HG03196 (cell line): ENCODE measurements at regions not wholly inside any gene's neighbourhood (a gene's known extent, or its start where the extent isn't known, plus 50 kb on each side); places are given as distances from the start of the nearest gene placed in this dataset.
"Not testable (repeated sequence)": the region's sequence is repeated elsewhere in the genome, so short reads cannot be mapped to it uniquely, and the experiment has no call there.

Experiments
- ATAC-seq: cut with Tn5 transposase; IDR thresholded peaks from one replicate; pipeline ENCODE4 v1.9.1; 2021; ENCODE audit not compliant: unreplicated experiment

DNA sequence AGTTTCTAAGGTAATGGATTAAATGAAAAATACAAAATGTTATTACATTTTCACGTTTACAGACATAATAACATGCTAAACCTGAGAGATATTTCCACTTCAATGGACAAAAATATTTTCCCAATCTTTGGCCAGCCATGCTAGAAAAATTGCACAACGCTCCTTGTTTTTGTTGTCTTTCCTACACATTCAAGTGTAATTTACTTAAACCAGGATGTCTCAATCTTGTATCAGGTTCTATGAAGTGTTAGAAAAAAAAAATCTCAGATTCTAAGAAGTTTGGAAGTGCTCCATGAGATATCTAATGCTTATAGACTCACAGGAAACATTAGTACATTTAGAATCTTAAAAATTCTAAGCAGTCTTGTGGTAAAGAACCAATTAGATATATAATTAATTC, 141.8 kb upstream of the SLC35G4 start:
- ATAC-seq = no peak

DNA sequence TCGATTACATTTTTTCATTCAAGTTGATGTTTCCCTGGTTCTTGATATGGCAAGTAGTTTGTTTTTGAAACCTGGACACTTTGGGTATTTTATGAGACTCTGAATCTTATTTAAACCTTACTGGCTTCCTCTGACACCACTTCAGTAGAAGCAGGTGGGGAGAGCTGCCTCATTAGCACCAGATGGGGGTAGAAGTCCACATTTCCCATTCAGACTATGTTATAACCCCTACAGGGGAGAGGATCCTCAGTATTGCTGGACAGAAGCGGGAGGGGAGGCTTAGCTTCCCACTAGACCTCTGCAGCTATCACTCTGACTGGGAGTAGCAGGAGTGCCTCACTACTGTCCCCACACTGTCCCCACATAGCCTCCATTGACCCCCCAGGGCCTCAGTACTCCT, 145.3 kb upstream of the SLC35G4 start:
- ATAC-seq = no peak

DNA sequence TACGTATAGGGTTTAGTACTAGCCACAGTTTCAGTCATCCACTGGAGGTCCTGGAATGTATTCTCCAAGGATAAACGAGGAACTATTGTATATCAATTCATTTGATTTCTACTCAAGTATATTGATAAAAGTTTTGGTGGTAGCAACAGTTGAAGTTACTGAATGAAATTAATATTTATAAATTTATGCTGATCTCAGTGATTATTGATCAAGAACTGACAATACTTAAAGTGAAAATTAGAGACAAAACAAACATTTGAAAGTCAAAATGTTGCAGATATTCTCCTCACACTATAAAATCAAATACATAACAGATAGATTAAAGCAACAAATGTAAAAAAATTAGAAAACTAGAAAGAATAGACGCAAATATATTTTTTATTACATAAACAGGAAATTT, 150.9 kb upstream of the SLC35G4 start:
- no peak for ATAC-seq

DNA sequence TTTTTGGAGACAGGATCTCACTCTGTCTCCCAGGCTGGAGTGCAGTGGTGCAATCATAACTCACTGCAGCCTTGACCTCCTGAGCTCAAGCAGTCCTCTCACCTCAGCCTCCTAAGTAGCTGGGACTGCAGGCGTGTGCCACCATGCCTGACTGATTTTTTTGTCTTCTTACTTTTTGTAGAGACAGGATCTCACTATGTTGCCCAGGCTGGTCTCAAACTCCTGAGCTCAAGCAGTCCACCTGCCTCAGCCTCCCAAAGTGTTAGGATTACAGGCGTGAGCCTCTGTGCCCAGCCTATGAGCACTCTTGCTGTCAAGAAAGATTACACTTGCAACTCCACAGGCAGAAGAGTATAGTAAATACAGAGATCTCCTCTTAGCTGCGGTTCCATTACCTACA, 151.5 kb upstream of the SLC35G4 start:
- ATAC-seq = not testable (repeated sequence)

DNA sequence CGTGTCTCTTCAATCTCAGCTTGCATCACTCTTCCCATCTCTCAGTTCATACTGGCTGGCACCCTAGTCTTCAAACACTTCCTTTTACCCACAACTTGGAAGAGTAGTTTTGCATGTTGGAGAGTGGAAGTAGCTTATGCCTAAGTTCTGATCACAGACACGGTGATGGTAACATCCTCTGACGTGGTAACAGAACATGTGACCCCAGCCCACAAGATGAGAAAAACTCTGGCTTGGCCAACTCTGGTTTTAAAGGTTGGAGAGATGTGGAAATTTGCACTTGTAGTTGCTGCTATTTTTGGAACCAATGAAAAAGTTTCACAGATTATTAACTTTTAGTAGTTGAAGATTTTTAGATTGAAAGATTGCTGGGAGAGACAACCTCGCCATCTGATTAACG, 155.4 kb upstream of the SLC35G4 start:
- ATAC-seq = no peak

DNA sequence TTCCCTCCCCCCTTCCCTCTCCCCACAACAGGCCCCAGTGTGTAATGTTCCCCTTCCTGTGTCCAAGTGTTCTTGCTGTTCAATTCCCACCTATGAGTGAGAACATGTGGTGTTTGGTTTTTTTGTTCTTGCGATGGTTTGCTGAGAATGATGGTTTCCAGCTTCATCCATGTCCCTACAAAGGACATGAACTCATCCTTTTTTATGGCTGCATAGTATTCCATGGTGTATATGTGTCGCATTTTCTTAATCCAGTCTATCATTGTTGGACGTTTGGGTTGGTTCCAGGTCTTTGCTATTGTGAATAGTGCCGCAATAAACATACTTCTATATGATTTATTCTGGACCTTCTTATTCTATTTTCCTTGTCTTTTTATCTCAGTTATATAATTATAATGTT, 165.2 kb upstream of the SLC35G4 start:
- ATAC-seq = not testable (repeated sequence)

DNA sequence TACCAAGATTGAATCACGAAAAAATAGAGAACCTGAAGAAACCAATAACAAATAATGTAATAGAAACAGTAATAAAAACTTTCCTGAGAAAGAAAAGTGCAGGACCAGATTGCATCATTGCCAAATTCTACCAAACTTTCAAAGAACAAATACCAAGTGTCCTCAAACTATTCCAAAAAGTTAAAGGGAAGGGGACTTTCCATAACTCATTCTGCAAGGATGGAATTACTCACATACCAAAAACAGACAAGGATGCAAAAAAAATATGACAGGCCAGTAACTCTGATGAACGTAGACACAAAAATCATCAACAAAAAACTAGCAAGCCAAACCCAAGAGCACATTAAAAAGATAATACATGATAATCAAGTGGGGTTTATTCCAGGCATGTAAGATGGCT, 172.3 kb upstream of the SLC35G4 start:
- ATAC-seq = no peak

DNA sequence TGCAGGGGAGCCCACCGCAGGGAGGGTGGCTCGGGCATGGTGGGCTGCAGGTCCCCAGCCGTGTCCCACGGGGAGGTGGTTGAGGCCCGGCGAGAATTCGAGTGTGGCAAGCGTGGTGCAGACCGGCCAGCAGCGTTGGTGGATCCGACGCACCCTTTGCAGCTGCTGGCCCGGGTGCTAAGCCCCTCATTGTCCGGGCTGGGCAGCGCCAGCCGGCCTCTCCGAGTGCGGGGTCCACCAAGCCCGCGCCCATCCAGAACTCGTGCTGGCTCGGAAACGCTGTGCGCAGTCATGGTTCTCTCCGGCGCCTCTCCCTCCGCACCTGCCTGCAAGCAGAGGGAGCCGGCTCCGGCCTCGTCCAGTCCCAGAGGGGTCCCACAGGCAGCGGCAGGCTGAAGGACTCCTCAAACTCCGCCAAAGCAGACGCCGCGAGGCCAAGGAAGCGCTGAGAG, 177.0 kb upstream of the SLC35G4 start:
- no peak for ATAC-seq

DNA sequence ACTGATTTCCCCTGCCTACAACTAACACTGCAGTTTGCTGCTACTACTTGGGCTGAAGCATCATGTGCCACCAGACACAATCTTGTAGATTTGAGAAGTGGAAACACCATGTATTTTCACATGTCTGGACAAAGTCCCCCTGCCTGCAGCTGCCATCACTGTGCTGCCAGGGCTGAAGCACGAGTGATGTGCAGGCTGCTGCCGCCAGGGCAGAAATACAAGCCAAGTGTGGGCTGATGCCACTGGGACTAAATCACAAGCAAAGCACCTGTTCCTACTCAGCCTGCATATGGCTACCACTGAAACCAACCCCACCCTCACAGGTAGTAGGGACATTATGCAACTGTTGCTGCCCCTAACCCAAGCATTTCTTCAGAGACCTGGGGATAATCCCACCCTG, 179.5 kb upstream of the SLC35G4 start:
- no peak for ATAC-seq

DNA sequence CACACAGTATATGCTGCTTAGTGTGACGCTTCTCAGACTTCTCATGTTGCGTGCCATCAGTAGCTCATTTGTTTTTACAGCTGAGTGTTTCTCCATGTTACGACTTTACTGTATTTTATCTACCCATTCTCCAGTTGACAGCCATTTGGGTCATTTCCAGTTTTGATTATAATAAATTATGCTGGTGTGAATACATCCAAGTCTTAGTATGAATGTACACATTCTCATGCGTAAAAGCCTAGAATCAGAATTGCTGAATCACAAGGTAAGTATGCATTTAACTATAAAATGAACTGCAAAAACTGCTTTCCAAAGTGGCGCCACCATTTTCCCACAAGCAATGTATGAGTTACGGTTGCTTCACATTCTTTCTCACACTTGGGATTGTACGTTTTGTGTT, 184.2 kb upstream of the SLC35G4 start:
- no peak for ATAC-seq

DNA sequence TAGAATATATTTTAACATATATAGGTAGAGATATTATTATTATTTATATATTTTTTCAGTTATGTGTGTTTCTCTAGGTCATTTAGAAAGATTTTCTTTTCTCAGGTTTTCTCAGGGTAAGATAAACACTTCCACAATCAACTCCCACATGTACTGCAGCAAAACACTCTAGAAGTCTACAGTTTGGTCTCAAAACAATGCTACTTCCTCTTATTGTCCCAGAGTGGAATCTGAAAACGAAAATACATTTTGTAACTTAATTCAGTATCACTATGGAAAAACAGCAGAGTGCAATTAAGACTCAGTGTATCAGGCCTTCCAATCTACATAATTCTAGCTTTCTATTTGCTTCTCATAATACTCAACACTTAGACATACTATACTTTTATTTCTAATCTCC, 190.1 kb upstream of the SLC35G4 start:
- ATAC-seq = no peak

DNA sequence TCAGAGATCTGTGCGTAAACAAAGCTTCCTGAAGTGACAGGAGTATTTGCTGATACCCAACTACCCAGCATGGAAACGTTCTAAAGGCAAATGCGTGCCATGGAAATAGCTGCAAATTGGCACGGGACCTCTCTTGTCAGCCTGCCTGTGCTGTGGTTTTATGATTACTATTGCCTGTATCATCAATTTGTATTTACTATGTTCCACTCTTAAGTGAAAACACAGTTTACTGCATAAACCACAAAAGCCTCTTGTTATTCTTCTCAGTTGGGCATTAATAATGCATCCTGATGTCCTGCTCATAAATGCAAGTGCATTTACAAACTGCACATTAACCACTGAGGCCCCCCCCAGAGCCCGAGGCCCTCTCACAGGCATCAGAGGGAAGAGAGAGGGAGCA, 196.6 kb upstream of the SLC35G4 start:
- ATAC-seq = no peak

DNA sequence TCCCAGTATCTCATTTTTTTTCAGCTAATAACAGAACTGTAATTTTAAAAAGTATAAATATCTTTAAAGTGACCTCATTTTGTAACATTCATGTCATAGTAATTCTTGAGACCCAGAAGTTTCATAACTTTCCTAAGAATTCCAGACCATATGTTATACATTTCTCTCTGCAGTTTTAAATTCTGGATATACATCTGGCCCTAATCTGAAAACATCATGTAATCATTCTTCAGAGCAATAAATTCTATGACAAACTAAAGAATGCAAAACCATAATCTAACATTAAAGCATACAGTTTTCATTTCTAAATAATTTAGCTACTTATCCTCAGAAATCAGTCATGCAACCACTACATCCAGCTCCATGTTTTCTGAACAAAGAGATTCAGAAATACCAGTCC, 198.3 kb upstream of the SLC35G4 start:
- no peak for ATAC-seq

DNA sequence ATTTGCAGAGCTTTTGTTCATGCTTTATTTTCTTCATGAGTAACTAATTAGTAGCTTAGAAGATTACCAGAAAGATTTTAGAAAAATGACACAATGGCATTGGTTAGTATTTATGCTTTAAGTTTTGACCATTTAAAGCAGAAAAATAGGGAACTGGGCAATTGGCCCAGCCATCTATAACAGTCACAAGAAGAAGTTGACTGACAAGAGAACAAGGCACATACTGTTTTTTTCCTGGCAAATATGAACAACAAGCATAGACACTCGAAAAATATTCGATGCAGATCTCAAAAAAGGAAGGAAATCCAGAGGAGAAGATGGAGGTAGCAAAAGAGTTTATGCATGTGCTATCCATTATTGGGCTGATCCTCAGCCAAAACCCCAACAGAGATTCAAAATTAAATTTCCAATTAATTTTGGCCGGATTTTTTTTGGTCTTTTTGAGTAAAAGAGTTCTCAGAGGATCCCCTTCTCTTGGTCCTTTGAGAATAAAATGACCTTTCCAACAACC, 200.8 kb upstream of the SLC35G4 start:
- no peak for ATAC-seq

DNA sequence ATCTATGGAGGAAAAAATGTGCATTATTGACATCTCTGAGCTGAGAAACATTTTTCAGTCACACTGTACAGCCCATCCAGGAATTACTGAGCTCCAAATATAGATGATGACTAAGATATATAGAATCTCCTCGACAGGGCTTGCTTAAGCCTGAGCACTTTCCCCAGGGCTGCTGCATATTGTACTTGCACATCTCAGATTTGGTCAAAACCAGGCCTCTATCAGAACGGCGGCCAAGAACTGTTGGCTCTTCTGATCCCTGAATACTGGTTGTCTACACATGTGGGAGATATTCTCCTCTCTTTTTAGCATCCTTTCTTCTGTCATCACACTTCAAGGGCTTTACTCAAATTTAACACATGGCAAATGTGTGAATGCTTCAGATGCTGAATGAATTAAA, 201.5 kb upstream of the SLC35G4 start:
- ATAC-seq = no peak

DNA sequence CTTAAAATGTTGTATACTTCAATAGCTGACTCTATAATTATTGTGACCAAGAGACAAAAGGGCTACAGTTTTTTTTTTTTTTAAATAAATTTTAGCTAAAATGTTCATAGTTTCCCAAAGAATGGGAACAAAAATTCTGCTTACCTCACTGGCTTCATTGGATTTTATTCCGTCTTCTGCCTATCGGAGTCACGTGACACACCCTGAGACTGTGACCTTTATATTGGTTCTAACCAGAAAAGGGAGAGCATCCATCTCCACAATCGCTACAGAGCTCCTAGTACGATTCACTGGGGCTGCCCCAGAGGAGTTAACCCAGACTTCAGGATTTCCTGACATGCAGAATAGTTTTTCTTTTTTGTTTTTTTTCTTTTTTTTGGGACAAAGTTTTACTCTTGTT, 203.6 kb upstream of the SLC35G4 start:
- ATAC-seq = no peak

DNA sequence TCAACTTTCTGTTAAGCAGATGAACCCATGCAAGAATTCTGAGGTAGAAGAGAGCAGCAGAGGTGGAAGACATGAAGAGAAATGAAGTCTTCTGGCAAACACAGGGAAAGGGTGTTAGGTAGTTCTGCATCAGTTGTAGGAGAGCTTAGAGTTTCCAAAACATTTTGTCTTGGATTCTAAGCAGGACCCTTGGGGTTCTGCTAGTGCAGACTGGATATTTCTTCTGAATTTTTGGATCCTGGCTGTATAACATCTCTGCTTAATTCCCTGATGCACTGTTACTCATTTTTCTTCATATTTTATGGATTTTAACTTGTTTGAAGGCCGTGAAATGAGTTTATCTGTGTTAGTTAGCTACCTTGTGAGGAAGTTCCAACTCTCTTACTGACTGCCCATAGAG, 208.7 kb upstream of the SLC35G4 start:
- no peak for ATAC-seq

DNA sequence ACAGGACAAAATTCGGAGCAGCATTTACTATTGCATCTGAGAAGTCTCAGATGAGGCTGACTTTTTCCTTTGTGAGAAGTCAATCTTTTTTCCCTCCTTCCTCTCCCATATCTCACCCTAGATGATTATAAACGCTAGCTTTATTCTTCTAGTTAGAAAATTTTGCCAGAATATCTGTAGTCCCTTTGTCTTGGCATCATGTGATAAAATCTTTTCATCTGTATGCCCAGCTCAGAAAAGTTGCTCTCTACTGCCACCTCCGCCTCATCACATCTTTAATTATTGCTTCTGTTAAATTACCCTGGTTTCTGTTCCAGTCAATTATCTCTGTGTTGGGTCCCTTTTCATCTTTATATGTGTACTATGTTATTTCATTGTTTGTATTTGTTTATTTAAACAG, 210.8 kb upstream of the SLC35G4 start:
- ATAC-seq = no peak

DNA sequence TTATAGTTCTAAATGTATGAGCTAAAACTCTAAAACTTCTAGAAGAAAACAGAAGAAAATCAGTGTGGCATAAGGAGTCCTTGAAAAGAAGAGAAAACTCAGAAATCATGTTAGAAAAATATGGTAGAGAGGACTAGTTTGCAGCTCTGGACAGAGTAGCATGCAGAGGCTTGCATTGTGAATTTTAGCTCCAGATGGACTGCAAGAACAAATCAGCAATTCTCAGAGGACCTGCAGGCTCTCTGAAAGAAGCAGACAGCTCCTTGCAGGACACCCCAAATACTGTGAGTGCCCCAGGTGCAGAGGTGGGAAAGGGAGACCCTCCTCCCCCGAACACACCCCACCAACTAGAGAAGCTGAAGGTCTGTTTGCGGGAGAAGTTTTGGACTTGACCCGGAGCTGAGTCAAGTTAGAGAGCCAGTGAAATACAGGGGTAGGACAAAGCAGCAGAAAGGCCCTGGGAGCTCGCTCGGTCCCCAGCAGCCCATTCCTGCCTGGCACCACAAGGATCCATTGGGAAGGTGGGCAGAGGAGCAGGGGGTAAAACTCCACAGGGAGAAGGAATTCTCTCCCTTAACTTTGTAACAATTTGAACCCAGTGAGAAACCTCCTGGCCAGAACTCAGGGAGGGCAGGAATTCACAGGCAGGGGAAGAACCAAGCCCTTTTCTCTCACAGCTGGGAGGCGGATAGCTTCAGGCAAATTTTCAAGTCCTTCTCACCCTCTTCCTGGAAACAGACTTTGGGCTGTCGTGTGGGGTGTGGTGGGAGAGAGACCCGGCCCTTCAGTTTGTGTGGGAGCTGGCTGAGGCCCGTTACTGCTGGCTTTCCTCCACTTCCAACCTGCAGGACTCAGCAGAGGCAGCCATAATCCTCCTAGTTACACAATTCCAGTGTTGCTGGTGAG, 216.2 kb upstream of the SLC35G4 start:
- ATAC-seq = no peak

DNA sequence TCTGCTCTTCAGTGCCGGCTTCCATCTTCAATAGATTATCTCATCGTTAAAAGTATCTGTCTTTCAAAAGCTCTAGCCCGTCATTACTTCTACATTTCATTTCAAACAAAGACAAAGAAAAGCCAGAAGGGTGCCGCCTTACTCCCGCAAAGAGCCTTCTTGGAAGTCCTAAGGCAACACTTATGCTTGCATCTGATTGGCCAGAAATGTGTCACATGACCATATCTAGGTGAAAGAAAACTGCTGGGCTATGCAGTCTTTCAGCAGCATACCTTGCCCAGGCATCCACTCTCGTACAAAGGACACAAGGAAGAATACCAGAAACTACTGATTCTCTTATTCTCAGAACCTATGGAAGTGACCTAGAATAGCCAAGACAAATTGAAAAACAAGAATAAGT, 217.1 kb upstream of the SLC35G4 start:
- ATAC-seq = no peak

DNA sequence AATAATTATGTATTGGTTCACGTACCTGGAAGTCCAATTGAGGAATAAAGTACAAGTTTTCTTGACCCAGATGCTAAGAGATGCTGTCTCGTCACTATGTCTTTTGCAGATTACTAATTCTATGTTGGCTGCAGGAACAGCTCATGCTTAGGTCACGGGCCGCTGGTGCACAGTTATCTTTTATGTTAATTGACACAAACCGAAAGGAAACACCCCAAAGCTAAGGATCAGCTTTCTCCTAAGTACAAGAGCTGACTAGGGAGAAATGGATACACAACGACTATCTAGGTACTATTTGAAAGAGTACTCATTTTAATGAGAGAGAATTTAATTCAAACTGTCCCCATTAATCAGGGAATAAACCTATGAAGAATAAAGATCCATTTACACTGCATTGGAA, 217.7 kb upstream of the SLC35G4 start:
- no peak for ATAC-seq

DNA sequence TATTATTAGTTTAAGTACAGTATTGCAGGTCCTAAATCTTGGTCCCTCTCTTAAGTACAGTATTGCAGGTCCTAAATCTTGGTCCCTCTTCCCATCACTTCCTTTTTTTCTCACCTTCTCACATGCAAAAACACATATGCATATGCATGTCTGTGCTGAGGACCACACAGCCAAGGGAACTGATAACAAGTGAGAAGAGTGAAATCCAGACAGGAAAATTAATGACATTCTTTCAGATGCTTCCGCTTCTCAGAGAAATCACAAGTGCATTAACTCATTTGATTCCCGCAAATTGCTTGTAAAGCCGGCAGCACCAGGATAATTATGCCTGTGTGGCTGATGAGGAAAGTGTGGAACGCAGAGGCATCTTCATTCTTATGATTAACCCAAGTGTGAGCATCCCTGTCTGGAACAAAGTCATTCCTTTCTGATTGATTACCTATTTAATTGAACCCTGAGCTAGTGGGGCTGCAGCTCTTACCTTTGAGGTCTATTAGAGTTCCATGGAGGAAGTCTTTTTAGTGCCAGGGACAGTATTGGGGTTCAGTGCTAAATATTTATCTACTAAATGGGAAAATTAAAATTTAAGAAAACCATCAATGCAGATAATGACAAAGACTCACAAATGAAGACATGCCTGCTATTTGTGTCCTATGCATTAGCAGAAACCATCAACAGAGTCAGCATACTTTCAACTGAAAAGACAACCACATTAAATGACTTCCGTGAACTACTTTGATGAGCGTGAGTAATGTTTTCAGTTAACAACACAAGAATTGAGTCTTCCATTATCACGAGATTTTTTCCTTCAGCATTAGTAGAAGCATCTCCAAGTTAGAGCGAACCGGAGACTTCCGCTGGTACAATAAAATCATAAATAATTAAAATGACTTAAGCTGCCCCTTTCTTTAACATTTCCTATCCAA, 220.4 kb upstream of the SLC35G4 start:
- ATAC-seq = no peak
